Activated T-cell treated with anti-CD3 and anti-CD28 coated beads, Interleukin-2, amount 50 U/mL, for 48 hours (primary cell): ENCODE measurements at regions not wholly inside any gene's neighbourhood (a gene's known extent, or its start where the extent isn't known, plus 50 kb on each side); places are given as distances from the start of the nearest gene placed in this dataset.
"Not testable (repeated sequence)": the region's sequence is repeated elsewhere in the genome, so short reads cannot be mapped to it uniquely, and the experiment has no call there.

Source experiments
- DNase-seq, 2 experiments: peaks; one replicate each; pipeline ENCODE4 v3.0.0-alpha.2; 2020

DNA sequence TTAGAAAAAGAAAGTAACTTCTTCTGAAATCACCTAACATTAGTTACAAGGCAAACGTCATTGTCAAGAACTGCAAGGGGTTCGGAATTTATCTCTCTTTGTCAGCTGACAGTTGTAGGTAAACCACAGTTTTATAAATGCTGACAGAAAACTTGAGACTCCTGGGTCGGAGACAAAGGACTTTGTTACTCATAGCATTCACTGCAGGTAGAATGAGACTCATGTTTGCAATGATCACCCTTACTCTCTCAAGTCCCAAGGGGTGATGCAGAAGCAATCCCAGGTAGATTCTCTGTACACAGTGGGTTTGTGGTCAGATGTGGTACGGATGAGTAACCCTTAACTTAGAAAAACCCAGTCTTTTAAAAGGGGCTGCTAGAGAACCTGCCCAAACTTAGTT, 757.8 kb downstream of the TRIB2 start:
- no peak for DNase-seq

- DNase-seq, result no peak
These were observed 763.3 kb downstream of the TRIB2 start for GRCh38 chr2:13480057-13480456.

DNA sequence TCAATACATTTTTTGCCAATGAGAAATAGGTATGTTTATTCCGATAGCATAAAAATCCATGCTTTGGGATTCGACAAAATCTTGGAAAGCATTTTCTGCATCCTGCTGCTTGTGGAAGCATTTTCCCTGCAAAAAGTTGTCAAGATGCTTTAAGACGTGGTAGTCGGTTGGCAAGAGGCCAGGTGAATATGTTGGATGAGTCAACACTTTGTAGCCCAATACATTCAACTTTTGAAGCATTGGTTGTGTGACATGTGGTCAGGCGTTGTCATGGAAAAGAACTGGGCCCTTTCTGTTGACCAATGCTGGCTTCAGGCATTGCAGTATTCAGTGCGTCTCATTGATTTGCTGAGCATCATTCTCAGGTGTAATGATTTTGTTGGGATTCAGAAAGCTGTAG, 764.5 kb downstream of the TRIB2 start:
- no peak for DNase-seq

- no peak for DNase-seq
These were observed 768.5 kb downstream of the TRIB2 start for GRCh38 chr2:13485256-13485655.

- DNase-seq, result no peak
These were observed 772.2 kb downstream of the TRIB2 start for GRCh38 chr2:13488965-13489364.

DNA sequence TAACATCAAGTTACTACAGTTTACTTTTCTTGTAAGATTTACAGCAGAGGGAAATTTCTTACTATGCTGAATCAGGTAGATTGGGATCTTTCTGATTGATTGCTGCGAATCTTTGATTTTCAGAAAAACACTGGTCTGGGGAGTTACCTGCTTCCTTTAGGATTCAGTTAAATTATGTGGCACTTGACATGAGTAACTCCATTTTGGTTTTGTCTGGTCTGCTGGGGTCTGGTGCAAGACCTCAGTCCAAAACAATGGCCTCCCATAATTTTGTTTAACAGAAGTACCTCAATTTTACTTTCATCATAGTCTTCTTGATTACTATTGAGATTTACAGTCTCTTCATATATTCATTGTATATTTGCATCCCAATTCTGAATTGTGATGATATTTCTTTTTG, 775.5 kb downstream of the TRIB2 start:
- no peak for DNase-seq

DNA sequence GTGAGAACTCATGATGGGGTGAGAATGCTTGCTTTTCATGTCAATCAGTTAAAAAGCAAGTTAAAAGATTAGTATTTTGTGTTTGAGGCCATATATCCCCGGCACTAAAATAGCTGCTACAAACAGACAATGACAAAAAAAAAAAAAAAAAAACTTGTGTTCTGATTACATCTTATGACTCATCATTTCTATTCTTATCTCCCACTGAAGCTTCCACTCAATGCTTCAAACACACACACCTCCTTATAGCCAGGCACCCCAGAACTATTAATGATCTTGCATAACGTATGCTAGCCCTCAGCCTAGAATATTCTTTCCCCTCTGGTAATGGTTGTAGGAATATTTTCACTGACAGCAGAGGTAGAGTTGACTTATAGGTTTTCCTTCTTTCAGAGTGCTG, 778.3 kb downstream of the TRIB2 start:
- no peak for DNase-seq

GRCh38 chr2:13504808-13505207, 788.1 kb downstream of the TRIB2 start:
- no peak for DNase-seq

DNA sequence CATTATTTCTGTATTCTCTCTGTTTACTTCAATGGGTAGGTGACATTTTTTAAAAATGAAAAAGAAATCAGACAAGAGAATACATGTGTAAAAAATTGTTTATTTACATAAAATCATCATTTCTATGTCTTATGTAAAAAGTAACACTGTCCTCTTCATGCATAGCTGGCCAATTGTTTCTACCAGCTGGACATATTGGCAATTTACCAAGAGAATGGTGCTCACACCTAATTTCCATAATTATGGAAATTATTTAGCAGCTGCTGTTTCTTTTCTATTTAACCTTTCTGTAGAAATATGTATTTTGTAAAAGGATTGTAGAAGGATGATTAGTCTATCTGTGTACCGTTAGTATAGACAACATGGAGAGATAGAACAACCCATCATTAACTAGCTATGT, 791.9 kb downstream of the TRIB2 start:
- no peak for DNase-seq

GRCh38 chr2:13515254-13515653, 798.5 kb downstream of the TRIB2 start:
- no peak for DNase-seq

DNA sequence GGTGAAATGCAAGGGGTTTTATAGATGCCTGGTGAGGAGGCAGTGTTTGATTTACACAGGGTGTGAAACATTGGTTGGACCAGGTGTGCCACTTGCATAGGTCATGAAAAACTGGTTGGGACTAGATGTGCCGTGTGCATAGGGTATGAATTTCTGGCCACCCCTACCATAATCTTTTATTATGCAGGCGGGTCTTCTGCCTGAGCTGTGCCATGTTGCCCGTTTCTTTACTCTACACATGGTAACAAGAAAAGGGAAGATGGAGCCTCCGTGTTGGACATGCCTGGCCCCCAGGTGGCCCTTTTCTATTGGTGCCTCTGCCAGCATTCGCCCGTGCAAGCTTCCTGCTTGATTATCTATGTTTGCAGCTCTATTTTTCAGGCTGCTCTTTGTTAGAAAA, 805.4 kb downstream of the TRIB2 start:
- DNase-seq, result no peak

- DNase-seq, result no peak
These were observed 806.4 kb downstream of the TRIB2 start for GRCh38 chr2:13522917-13523821.

DNA sequence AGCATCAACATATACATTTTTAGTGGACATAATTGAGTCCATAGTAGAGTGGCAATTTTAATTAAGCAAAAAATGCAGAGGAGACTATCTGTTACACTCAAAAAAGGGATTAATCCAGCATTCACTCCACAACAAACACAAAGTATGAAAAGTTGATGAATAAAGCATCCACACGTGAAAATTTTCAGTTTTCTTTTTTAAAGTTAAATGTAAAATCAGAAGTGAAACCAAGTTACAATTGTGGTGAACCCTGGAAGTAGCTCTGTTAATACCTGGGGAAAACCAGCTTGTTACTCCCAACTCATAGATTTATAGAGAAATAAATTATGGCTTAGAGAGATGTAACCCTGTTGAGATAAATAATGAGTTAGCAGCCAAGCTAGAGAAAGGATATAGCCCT, 807.8 kb downstream of the TRIB2 start:
- DNase-seq, result no peak

DNA sequence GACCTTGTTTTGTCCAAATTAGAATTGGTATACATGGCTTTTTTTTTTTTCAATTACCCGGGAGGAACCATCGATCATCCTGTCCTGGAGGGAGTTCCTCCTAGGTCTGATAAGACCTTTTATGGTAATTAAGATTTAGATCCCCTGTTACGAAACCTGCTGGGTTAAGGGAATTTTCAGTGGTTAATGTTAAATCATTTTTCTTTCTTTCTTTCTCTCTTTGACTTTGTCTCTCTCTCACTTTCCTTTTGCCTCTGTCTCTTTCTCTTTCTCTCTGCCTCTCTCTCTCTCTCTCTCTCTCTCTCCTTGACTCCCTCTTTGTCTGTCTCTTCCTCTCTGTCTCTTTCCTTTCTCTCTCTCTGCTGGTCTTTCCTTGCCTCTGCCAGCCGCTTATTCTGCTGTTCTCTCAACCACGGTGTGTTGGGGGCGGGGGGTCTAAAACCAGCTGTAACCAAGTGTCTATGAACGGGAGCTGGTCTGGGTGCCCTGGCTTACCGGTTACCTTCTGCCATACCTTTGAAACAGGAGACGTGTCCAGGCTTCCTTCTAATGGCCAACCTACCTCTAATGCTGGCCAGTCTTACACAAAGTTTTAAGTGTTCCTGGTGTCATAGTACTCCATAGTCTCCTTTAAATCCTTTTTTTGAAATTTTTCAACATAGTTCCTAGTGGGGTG, 815.1 kb downstream of the TRIB2 start:
- DNase-seq, result not testable (repeated sequence)

- not testable (repeated sequence) for DNase-seq
These were observed 816.2 kb downstream of the TRIB2 start for GRCh38 chr2:13532781-13533523.

- DNase-seq, result no peak
These were observed 816.8 kb downstream of the TRIB2 start for GRCh38 chr2:13533524-13533922.

DNA sequence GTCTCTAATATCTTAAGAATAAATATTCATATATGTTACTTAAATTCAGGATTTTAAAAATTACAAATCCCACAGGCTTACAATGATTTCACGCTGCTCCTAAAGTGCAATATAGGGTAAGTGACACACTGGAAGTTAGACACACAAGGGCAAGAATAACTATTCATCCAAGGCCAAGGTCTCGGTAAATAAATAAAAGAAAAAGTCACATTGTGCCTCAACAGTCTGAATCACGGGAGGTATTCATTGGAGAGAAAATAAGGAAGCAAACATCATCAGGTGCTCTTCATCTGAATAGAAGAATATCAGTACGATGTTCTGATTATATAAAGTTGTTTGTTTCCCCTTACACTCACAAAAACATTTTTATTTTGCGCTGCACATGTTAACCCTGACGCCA, 820.2 kb downstream of the TRIB2 start:
- DNase-seq, result no peak

DNA sequence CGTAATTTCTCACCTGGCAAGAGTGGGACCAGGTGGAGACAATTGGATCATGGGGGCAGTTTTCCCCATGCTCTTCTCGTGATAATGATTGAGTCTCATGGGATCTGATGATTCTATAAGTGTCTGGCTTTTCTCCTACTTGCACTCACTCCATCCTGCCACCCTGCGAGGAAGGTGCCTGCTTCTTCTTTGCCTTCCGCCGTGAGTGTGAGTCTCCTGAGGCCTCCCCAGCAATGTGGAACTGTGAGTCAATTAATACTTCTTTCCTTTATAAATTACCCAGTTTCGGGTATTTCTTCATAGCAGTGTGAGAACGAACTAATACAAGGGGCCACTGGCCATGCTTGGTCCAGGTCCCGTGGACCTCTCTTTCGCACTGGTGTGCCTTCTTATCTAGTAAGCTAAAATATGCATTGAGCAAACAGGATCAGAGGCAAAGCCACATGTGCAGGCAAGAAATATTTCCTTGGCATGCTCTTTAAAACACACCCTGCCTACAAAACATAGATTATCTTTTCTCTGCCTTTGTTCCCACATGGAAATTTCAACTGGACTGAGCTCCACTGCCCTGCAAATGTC, 821.1 kb downstream of the TRIB2 start:
- DNase-seq, result no peak

DNA sequence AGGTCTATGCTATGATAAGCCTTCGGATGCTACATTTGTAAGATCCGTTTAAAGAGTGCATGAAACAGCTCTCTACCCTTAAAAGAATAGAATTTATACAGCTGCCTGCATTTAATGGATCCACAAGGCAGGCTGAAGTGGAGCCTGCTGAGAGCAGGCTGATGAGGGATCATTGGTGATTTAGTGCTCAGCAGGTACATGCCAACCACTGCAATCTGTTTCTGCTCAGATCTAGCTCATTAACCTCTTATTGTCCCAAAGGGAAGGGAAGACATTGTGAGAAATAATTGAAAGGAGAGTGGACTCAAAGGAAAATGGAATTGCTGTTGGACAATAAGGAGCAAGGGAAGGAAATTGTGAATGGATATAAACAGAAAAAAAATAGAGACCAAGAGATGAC, 822.6 kb downstream of the TRIB2 start:
- no peak for DNase-seq

GRCh38 chr2:13542061-13542460, 825.3 kb downstream of the TRIB2 start:
- no peak for DNase-seq

- no peak for DNase-seq
These were observed 825.9 kb downstream of the TRIB2 start for GRCh38 chr2:13542642-13543041.

GRCh38 chr2:13543550-13543949, 826.8 kb downstream of the TRIB2 start:
- DNase-seq, result no peak

DNA sequence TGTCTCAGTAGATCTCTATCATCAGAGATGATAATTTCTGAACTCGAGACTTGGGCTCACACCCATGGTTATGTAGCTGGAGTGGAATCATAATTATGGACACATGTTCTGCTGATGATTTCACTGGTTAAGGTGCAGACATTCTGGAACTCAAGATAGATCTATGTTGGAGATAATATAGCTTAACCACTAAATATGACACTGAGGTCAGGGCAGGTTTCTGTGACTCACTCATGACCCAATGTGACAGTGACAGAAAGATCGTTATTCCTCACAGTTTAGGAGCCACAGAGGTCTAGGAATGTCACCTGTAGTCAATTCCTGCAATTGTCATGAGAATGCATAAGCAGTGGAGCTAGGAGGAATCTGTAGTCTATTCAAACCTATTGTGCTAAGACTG, 828.6 kb downstream of the TRIB2 start:
- no peak for DNase-seq
